ENCODE measurements at regions not wholly inside any gene's neighbourhood (a gene's known extent, or its start where the extent isn't known, plus 50 kb on each side); places are given as distances from the start of the nearest gene placed in this dataset.
A peak's percentile ranks its signal among the peaks of the same experiment; 100 is the strongest.

DNA sequence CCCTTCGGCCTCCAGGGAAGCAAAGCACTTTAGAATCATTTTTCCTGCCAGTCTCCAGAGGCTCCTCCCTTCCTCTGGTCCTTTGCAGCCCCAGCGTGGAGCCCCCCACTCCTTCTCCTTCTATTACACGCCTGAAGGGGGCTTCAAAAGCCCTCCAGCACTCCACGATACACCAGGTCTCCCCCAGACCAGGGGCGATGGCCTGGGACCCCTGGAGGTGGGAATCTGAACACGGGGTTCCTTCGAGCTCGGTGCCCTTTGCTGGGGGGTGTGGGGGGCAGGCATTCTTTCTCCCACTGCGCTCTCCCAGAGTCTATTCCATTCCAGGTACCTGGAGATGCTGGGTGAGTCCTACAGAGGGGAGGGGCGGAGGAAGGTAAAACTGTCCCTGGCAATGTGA is 97.6 kb downstream of the HMX1 start:
- Mint-ChIP-seq H3K27ac (no peak overlapping the region), H3K4me3 (no peak overlapping the region), H3K4me1 (no peaks in the 10 kb centered on the region), H3K36me3 (no peaks in the 10 kb centered on the region), H3K27me3 (ENCODE audit: low read depth) (peaks cover 54% of the 10 kb centered on the region), H3K9me3 (no peaks in the 10 kb centered on the region)
- peak in 1 of 2 experiments; percentile 8 for DNase-seq (ENCODE audit: low spot score in 2 of 2, unreplicated experiment in 2 of 2)
- TF ChIP-seq, protein P1, sequence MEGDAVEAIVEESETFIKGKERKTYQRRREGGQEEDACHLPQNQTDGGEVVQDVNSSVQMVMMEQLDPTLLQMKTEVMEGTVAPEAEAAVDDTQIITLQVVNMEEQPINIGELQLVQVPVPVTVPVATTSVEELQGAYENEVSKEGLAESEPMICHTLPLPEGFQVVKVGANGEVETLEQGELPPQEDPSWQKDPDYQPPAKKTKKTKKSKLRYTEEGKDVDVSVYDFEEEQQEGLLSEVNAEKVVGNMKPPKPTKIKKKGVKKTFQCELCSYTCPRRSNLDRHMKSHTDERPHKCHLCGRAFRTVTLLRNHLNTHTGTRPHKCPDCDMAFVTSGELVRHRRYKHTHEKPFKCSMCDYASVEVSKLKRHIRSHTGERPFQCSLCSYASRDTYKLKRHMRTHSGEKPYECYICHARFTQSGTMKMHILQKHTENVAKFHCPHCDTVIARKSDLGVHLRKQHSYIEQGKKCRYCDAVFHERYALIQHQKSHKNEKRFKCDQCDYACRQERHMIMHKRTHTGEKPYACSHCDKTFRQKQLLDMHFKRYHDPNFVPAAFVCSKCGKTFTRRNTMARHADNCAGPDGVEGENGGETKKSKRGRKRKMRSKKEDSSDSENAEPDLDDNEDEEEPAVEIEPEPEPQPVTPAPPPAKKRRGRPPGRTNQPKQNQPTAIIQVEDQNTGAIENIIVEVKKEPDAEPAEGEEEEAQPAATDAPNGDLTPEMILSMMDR (IDR thresholded peaks at IDR 0.05; ENCODE audit: unreplicated experiment), result no peak

DNA sequence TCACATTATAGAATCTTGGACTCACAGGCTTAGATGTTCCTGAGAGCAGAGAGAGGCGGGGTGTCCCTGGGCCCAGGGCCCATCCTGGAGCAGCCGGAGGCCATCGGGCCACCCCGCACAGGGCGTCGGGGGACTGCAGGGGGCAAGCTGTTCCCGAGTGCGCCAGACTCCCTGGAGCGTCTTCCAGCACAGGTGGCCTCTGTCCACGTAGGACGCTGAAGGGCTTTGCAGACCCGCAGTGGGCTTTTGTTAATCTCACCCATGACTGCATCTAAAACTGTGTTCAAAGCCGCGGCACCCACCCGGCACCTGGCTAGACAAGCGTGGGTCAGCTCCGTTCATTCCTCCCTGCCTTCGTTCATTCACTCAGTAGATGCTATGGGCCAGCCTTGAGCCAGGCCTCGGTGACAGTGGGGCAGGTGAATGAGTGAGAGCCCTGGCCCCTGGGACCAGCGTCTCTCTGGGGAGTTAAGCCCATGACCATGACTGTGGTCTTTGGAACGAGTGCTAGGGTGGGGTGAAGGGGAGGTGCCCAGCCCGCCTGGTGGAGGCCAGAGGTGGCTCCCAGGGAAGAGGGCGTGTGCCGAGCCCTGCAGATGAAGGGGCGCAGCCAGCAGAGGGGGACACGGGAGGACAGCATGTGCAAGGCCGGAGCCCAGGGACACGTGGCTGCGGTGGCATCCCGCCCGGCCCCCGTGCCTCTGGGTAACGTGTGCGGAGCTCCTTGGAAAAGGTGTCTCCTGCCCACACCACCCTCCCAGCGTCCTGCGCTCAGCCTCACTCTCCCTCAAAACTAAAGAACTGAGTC is 98.3 kb downstream of the HMX1 start:
- TF ChIP-seq, protein P1 (IDR thresholded peaks at IDR 0.05; ENCODE audit: unreplicated experiment), result no peak
- H3K27ac Mint-ChIP-seq, result no peak overlapping the region

DNA sequence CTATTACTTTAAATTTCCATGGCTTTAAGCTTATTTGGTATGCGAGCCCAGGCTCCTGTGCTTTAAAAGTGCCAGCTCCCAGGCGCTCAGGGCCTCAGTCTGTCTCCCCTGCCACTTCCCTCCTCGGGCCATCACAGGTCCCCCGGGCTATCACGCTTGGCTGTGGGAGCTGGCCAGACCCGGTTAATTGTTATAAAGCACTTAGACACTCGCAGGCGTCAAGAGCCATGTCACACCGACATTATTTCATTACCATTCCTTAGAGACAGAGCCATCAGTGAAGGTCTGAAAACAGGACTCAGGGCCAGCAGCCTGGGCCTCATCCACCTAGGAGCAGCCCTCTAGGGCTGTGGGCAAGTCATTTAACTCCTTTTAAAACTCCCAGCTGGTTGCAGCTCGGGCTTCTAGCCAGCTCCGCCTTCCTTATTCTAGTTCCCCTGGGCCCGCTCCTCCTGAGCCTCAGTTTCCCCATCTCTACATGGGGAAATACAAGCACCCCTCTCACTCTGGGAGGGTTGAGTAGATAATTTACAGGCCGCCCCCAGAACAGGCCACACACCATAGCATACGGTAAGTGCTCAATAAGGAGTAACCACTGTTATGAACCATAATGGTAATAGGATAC is 99.0 kb downstream of the HMX1 start:
- Mint-ChIP-seq H3K27me3 (ENCODE audit: low read depth) (peaks cover 57% of the 10 kb centered on the region), H3K27ac (no peak overlapping the region), H3K9me3 (no peaks in the 10 kb centered on the region), H3K36me3 (no peaks in the 10 kb centered on the region), H3K4me1 (no peaks in the 10 kb centered on the region), H3K4me3 (no peak overlapping the region)
- TF ChIP-seq, protein P1 (IDR thresholded peaks at IDR 0.05; ENCODE audit: unreplicated experiment), result no peak
- DNase-seq (ENCODE audit: low spot score in 2 of 2, unreplicated experiment in 2 of 2), result peak in 1 of 2 experiments; percentile 2

More for the DNA sequence above, 98.3 kb downstream of the HMX1 start:
- Mint-ChIP-seq H3K27me3 (ENCODE audit: low read depth) (peaks cover 56% of the 10 kb centered on the region), H3K4me1 (no peaks in the 10 kb centered on the region), H3K9me3 (no peaks in the 10 kb centered on the region), H3K4me3 (no peak overlapping the region), H3K36me3 (no peaks in the 10 kb centered on the region)
- peak in 1 of 2 experiments; percentile 8 for DNase-seq (ENCODE audit: low spot score in 2 of 2, unreplicated experiment in 2 of 2)

DNA sequence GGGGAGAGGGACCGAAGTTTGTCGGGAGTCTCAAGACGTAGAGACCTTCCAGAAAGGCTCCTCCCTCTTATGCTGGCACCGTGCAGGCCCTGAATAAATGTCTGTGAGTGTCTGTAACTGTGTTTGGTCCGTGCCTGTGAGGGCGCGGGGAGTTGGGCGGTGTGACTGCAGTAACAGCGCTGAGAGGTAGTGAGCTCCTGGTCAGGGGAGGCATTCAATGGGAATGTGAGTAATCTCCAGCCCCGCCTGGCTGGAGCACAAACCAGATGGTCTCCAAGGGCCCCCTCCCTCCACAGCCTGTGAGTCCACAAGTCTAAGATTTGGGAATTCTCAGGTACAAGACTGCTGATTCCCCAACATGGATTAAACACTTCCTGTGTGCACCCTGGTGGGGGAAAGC is 100.0 kb downstream of the HMX1 start:
- DNase-seq (ENCODE audit: low spot score in 2 of 2, unreplicated experiment in 2 of 2), result peak in 1 of 2 experiments; percentile 1
- TF ChIP-seq, protein P1 (IDR thresholded peaks at IDR 0.05; ENCODE audit: unreplicated experiment), result no peak
- H3K4me1 Mint-ChIP-seq, result no peaks in the 10 kb centered on the region
- no peak overlapping the region for H3K4me3 Mint-ChIP-seq
- no peaks in the 10 kb centered on the region for H3K36me3 Mint-ChIP-seq
- no peaks in the 10 kb centered on the region for H3K9me3 Mint-ChIP-seq
- no peak overlapping the region for H3K27ac Mint-ChIP-seq
- peaks cover 57% of the 10 kb centered on the region for H3K27me3 Mint-ChIP-seq (ENCODE audit: low read depth)

DNA sequence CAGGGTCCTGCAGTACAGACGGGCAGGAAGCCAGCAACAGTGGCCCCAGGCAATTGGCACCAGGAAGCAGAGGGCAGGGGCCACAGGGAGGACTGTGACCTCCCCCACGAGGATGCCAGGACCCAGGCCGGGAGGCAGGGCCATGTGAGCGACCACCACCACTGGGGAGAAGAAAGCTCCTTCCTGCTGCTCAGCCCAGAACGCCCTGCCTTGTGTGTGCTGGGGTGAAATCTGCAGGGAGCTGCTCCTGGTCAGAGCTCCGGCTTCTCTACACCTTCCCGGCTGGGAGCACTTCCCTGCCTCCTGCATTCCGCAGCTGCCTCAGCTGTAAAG is 100.4 kb downstream of the HMX1 start:
- Mint-ChIP-seq H3K9me3 (no peaks in the 10 kb centered on the region), H3K36me3 (no peaks in the 10 kb centered on the region), H3K27ac (no peak overlapping the region), H3K4me3 (no peak overlapping the region), H3K4me1 (no peaks in the 10 kb centered on the region), H3K27me3 (ENCODE audit: low read depth) (peaks cover 55% of the 10 kb centered on the region)
- DNase-seq (ENCODE audit: low spot score in 2 of 2, unreplicated experiment in 2 of 2), result peak in 1 of 2 experiments; percentile 17
- TF ChIP-seq, protein P1 (IDR thresholded peaks at IDR 0.05; ENCODE audit: unreplicated experiment), result no peak
